ENCODE measurements at regions not wholly inside any gene's neighbourhood (a gene's known extent, or its start where the extent isn't known, plus 50 kb on each side); places are given as distances from the start of the nearest gene placed in this dataset.

DNA sequence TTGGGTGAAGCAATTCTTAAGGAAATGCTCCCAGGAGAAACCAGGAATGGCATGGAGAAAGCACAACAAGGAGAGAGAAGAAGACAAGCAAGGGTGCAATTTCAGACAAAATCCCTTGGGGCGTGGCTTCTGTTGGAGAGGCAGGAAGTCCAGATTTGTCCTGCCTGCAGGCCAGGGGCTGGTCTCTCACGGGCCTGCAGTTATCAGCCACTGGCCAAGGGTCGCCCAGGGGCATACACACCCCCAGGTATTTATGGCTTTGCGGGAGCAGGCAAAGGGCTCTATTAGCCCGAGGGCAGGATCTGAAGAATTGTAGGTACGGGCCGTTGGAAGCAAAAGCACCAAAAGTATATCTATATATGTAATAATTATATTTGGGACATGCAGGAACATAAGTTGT is 87.7 kb downstream of the IYD start:
- ATAC-seq (no peak), DNase-seq (ENCODE audit: missing footprints) (no peak)
- intact Hi-C loops (cut with DNase I) = no loop called here

DNA sequence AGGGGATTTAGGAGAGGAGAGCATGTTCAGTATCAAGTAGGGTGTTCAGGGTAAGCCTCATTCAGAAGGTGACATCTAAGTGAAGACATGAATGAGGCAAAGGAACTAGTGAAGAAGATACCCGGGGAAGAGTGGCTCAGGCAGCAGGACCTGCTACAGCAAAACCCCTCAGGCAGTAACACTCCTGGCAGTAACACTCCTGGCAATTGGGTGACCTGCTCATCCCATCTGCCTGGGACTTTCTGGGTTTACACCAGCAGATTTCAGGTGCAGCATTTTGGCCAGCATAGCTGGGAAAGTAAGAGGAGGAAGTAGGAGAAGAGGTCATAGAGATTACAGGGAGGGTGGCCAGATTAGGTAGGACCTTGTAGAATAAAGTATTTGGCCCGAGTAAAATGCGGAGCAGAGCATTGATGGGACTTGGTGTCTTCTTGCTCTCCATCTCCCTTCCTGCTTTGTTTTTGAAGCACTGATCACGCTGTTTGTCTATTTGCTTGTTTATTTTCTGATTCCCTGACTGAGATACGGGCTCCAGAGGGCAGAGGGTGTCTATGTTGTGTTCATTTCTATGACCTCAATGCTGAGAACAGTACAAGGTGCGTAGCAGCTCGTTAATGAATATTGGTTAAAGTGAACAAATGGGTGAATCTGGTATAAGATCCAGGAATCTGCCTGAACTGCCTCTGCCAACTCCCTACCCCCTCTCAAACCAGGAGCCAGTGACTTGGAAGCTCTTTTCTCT is 88.3 kb downstream of the IYD start:
- intact Hi-C loops (cut with DNase I) = no loop called here
- no peak for DNase-seq (ENCODE audit: missing footprints)
- ATAC-seq = no peak

GRCh38 chr6:150458579-150458978 is 89.8 kb downstream of the IYD start:
- intact Hi-C loops (cut with DNase I) = no loop called here
- no peak for ATAC-seq
- DNase-seq (ENCODE audit: missing footprints) = no peak

GRCh38 chr6:150463852-150464251 is 95.0 kb downstream of the IYD start:
- intact Hi-C loops (cut with DNase I) = no loop called here
- no peak for DNase-seq (ENCODE audit: missing footprints)
- no peak for ATAC-seq

DNA sequence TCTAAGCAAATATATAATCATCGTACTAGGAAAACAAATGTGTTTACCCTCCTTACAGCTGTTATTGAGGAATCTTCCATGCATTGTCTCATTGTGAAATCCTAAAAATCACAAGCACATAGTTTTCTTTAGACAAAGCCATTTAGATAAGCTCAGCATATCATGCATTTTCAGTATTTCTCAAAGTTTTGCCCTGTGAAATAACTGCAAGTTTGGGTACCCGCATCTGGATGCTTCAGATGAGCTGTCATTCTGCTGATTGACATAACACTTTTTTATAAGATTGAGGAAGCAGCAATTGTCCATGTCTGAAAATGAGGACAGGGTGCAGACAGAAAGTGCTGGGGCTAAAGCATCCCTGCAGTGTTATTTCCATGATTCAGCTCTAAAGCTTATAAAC is 96.2 kb downstream of the IYD start:
- DNase-seq (ENCODE audit: missing footprints) = no peak
- ATAC-seq = no peak
- intact Hi-C loops (cut with DNase I) = no loop called here

DNA sequence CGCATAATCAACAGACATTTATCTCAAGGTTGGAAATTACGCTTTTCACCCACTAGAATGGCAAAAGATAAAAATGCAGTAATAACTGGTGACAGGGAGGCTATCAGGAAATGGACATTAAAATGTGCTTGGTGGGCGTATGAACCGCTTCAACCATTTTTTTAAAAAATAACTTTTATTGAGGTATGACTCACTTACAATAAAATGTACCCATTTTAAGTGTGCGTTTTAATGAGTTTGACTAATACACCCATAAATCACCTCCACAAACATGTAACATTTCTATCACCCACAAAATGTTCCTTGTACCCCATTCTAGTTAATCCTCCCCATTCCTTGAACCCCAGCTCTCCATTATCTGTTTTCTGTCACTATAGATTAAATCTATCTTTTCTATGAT is 96.8 kb downstream of the IYD start:
- ATAC-seq (no peak), DNase-seq (ENCODE audit: missing footprints) (no peak)
- intact Hi-C loops (cut with DNase I) = no loop called here

DNA sequence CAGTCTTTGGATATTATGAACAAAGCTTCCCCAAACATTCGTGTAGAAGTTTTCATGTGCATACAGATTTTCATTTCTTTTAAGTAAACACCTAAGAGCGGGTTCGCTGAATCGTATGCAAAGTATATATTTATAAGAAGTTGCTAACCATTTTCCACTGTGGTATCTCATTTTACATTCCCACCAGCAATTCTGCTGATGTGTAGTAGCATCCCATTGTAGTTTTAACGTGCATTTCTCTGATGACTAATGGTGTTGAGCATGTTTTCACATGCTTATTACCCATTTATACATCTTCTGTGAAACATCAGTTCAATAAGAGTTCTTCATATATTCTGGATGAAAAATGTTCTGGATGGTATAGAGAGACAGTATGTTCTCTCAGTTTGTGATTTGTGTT is 97.4 kb downstream of the IYD start:
- no peak for ATAC-seq
- intact Hi-C loops (cut with DNase I) = no loop called here

DNA sequence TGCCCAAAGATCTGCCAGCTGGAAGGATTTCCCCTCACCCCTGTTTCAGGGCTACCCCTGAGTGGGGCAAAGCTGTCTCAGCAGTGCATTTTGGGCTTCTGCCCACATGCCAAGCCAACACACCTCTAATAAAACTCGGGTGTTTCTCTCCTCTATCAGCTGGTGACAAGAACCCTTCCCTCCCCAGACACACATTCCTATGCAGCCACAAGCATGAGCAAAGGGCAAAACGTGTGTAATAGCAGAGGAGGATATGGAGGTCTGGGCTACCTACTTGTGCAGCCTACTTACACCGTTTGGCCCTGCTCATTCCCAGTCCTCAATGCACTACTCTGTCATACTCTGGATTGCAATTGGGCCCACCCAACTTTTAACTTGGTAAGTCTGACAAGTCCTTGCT is 101.3 kb downstream of the IYD start:
- no peak for DNase-seq (ENCODE audit: missing footprints)
- no peak for ATAC-seq
- intact Hi-C loops (cut with DNase I) = no loop called here

More for the DNA sequence above, 97.4 kb downstream of the IYD start:
- no peak for DNase-seq (ENCODE audit: missing footprints)

- no peak for DNase-seq (ENCODE audit: missing footprints)
- no peak for ATAC-seq
- intact Hi-C loops (cut with DNase I) = no loop called here
Observed at GRCh38 chr6:150470960-150471665, 102.3 kb downstream of the IYD start.

DNA sequence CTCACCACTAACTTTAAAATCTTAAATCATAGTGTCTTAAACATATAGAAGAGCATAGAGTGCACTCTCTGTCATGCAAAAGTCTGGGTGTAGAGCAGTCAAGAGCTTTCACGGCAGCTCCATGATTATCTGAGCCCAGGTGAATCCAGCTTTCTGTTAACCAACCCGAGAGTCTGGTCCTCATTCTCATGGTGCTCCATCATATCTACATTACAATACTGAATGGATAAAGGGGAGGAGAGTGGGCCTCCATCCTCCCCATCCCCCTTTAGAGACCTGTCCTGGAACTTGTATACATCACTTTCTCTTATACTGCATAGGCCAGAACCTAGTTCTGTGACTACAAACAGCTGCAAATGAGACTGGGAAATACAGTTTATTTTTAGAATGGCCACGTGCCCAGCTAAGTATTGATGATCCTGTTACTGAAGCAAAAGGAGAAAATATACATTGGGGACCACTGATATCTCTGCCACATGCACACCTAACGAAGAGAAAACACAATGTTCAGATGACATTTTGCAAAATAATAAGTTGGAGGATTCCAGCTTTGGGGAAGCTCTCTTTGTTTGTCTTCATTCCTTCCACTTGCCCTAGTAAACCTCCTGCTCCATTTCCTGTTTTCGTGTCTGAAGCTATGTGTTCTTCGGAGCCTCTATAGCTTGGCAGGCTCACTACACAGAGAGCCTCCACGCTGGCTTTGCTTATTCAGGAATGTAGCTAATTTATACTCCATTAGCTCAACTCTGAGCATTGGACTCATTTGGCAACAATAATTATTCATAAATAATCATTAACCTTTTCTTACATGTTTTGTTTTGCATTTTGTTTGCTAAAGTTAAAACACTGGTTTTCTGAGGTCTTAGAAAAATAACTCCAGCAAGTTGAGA is 110.1 kb downstream of the IYD start:
- intact Hi-C loops (cut with DNase I) = no loop called here
- ATAC-seq = no peak
- DNase-seq (ENCODE audit: missing footprints) = no peak

- ATAC-seq = no peak
Observed at GRCh38 chr6:150482883-150483409, 114.1 kb downstream of the IYD start.

DNA sequence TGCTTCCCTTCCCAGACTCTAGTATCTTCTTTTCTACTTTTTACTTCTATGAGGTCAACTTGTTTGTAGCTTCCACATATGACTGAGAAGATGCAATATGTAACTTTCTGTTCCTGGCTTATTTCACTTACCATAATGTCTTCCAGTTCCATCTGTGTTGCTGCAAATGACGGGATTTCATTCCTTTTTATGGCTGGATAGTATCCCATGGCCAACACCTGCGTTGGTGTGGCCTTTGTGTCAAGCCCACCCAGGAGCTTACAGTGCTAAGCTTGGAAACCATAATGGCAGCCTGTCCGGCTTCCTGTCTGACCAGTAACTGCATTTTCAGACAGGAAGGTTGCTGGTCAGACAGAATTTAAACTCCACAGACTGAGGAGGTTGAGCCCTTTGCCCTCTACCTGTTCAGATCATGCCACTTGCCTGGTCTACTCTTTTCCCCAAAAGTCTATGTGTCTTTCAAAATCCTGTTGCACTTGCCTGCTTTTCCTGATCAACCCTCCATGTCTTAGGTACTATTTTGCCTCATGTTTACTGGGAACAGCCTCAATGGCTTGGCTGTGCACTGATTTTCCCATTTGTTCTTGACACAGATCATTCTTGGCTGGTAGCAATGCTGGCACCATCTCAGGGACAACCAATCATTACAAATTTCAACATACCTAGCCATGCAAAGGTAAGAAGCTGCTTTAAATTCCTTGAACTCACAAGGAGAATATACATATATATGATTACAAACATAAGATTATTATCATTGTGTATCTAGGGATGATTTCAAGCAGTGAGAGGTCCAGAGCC is 114.3 kb upstream of the PLEKHG1 start:
- DNase-seq (ENCODE audit: missing footprints) = no peak
- ATAC-seq = no peak
- intact Hi-C loops (cut with DNase I) = no loop called here

More at GRCh38 chr6:150482883-150483409, 114.1 kb downstream of the IYD start:
- intact Hi-C loops (cut with DNase I) = no loop called here
- no peak for DNase-seq (ENCODE audit: missing footprints)

- intact Hi-C loops (cut with DNase I) = no loop called here
- ATAC-seq (no peak), DNase-seq (ENCODE audit: missing footprints) (no peak)
Observed at GRCh38 chr6:150486048-150486447, 113.6 kb upstream of the PLEKHG1 start.

- DNase-seq (ENCODE audit: missing footprints) (no peak), ATAC-seq (no peak)
- intact Hi-C loops (cut with DNase I) = loop anchor here (5.0 kb wide), 1 partner anchor 57 kb away; no protein-coding TSS in a partner anchor
Observed at GRCh38 chr6:150490586-150490985, 109.1 kb upstream of the PLEKHG1 start.

GRCh38 chr6:150491131-150491810 is 108.4 kb upstream of the PLEKHG1 start:
- DNase-seq (ENCODE audit: missing footprints) = no peak
- intact Hi-C loops (cut with DNase I) = loop anchor here (5.0 kb wide), 1 partner anchor 56 kb away; no protein-coding TSS in a partner anchor

DNA sequence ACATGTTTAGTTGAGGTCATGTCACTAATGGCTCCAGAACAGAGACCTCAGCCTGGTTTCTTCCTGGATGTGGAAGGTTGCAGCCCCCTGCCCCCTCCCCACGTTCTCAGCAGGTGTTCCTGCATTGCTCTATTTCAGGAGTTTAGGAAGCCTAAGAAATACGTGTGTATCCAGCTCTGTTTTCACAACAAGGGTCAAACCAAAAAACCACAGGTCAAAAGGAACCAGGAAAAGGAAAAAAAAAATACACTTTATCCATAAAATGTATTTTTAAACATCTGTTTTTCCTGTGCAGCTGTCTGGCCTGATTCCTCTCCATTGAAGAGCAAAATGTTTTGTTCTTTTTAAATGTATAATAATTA is 107.9 kb upstream of the PLEKHG1 start:
- intact Hi-C loops (cut with DNase I) = loop anchor here (5.0 kb wide), 1 partner anchor 56 kb away; no protein-coding TSS in a partner anchor
- ATAC-seq (no peak), DNase-seq (ENCODE audit: missing footprints) (no peak)

More at GRCh38 chr6:150491131-150491810, 108.4 kb upstream of the PLEKHG1 start:
- ATAC-seq = no peak

DNA sequence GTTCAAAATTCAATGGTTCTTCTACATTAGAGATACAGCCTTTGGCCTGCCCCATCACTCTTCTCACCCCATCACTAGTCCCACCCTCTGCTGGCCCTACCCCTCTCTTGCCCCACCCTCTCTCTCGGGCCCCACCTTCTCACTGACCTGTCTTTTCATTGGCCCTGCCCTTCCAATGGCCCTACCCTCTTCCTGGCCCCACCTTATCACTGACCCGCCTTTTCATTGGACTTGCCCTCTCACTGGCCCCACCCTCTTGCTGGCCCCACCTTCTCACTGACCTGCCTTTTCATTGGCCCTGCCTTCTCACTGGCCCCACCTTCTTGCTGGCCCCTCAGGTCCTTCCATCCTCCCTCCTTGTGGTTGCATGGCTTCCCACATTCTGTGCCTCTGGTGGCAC is 107.2 kb upstream of the PLEKHG1 start:
- ATAC-seq (no peak), DNase-seq (ENCODE audit: missing footprints) (no peak)
- intact Hi-C loops (cut with DNase I) = loop anchor here (5.0 kb wide), 1 partner anchor 55 kb away; no protein-coding TSS in a partner anchor

DNA sequence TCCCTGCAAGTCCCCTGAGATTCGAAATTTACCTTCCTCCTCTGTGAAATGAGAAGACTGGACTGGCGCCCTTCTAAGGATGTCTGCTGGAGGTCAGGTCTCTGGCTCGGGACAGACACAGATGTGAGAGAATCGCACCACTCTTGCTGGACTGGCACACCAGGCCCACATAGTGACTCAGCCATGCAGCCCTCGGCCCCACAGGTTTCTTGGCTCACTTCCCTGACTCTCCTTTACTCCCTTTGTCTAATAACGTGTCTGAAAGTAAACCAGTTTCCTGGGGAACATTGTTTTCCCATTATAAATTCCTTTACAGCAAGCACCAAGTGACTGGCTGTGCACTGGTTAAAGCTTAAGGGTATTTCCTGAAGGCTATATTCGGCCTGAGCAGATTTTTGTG is 106.7 kb upstream of the PLEKHG1 start:
- ATAC-seq (no peak), DNase-seq (ENCODE audit: missing footprints) (no peak)
- intact Hi-C loops (cut with DNase I) = loop anchor here (5.0 kb wide), 1 partner anchor 54 kb away; no protein-coding TSS in a partner anchor

All from Right ventricle myocardium inferior (tissue), 1 donor.